OCI-LY1 (cell line): ENCODE measurements at regions not wholly inside any gene's neighbourhood (a gene's known extent, or its start where the extent isn't known, plus 50 kb on each side); places are given as distances from the start of the nearest gene placed in this dataset.

Source experiments
- H2AFZ ChIP-seq: fragments of 200-600 bp; sonication (generic), shearing (Covaris generic); 2 replicates; pipeline ENCODE4 v1.6.0; 2014; ENCODE audit warnings: antibody characterized with exemption, mild to moderate bottlenecking, low read length
- H3F3A ChIP-seq: fragments of 200-600 bp; sonication (generic), shearing (Covaris generic); 2 replicates; pipeline ENCODE4 v1.6.0; 2014; ENCODE audit warnings: mild to moderate bottlenecking, antibody characterized with exemption, low read length, moderate library complexity; ENCODE audit not compliant: insufficient read depth
- H3K27ac ChIP-seq: fragments of 200-600 bp; sonication (generic); 2 replicates; pipeline ENCODE4 v1.5.1; 2014; ENCODE audit warnings: low read length, mixed run types, mild to moderate bottlenecking, low read depth; ENCODE audit not compliant: poor library complexity, severe bottlenecking
- H3K27me3 ChIP-seq: fragments of 200-600 bp; sonication (generic); 2 replicates; pipeline ENCODE4 v1.6.0; 2014; ENCODE audit warnings: antibody characterized with exemption, mild to moderate bottlenecking, low read length, moderate library complexity; ENCODE audit not compliant: insufficient read depth
- H3K36me3 ChIP-seq: fragments of 200-600 bp; sonication (generic); 2 replicates; pipeline ENCODE4 v1.6.1; 2014; ENCODE audit warnings: mild to moderate bottlenecking, antibody characterized with exemption, low read length, moderate library complexity, mixed read lengths; ENCODE audit not compliant: insufficient read depth
- H3K4me1 ChIP-seq: fragments of 200-600 bp; sonication (generic); 2 replicates; pipeline ENCODE4 v1.5.1; 2014; ENCODE audit warnings: mild to moderate bottlenecking, low read length, moderate library complexity; ENCODE audit not compliant: insufficient read depth, severe bottlenecking
- H3K4me2 ChIP-seq: fragments of 200-600 bp; sonication (generic), shearing (Covaris generic); 2 replicates; pipeline ENCODE4 v1.6.1; 2014; ENCODE audit warnings: low read length
- H3K4me3 ChIP-seq: fragments of 200-600 bp; sonication (generic); 2 replicates; pipeline ENCODE4 v1.5.1; 2014; ENCODE audit warnings: low read length, low read depth, mild to moderate bottlenecking, mixed read lengths; ENCODE audit not compliant: poor library complexity, severe bottlenecking
- H3K79me2 ChIP-seq: fragments of 200-600 bp; shearing (Covaris generic); 2 replicates; pipeline ENCODE4 v1.6.1; 2016; ENCODE audit warnings: mixed run types, low read length, mixed read lengths; ENCODE audit not compliant: insufficient read depth
- H3K9ac ChIP-seq: fragments of 200-600 bp; sonication (generic), shearing (Covaris generic); 2 replicates; pipeline ENCODE4 v1.6.1; 2014; ENCODE audit warnings: mild to moderate bottlenecking, low read length, mixed read lengths
- H3K9me2 ChIP-seq: fragments of 200-600 bp; sonication (generic), shearing (Covaris generic); 2 replicates; pipeline ENCODE4 v1.6.1; 2014; ENCODE audit warnings: low read depth, mild to moderate bottlenecking, low read length, mixed read lengths
- H3K9me3 ChIP-seq: fragments of 200-600 bp; shearing (Covaris generic); 2 replicates; pipeline ENCODE4 v1.6.1; 2014; ENCODE audit warnings: low read length, mixed read lengths
- H4K20me1 ChIP-seq: fragments of 200-600 bp; sonication (generic), shearing (Covaris generic); 2 replicates; pipeline ENCODE4 v1.6.0; 2016; ENCODE audit warnings: mild to moderate bottlenecking, low read length; ENCODE audit not compliant: insufficient read depth
- CTCF ChIP-seq: fragments of 200-600 bp; sonication (generic), shearing (Covaris generic); IDR thresholded peaks from 2 replicates; pipeline ENCODE4 v1.5.1; 2017; ENCODE audit warnings: mild to moderate bottlenecking, antibody characterized with exemption, low read length, moderate library complexity, mixed read lengths
- EZH2 ChIP-seq: fragments of 200-600 bp; sonication (generic), shearing (Covaris generic); IDR thresholded peaks from 2 replicates; pipeline ENCODE4 v1.8.0; 2017; ENCODE audit warnings: borderline replicate concordance, mixed run types, mild to moderate bottlenecking, antibody characterized with exemption, low read length, moderate library complexity, mixed read lengths

- H3K36me3 ChIP-seq = no peaks in the 10 kb centered on the region
- H3K4me1 ChIP-seq = no peaks in the 10 kb centered on the region
- H3K4me3 ChIP-seq = no peak overlapping the region
- no peaks in the 10 kb centered on the region for H3K9me3 ChIP-seq
- no peak overlapping the region for H3K9ac ChIP-seq
- no peaks in the 10 kb centered on the region for H3K79me2 ChIP-seq
- no peaks in the 10 kb centered on the region for H4K20me1 ChIP-seq
- H3K27ac ChIP-seq = no peak overlapping the region
- no peak for TF ChIP-seq EZH2
- no peak for TF ChIP-seq CTCF
- H3K4me2 ChIP-seq = no peak overlapping the region
- no peaks in the 10 kb centered on the region for H3K27me3 ChIP-seq
- H2AFZ ChIP-seq = no peak overlapping the region
- no peaks in the 10 kb centered on the region for H3K9me2 ChIP-seq
- H3F3A ChIP-seq = no peaks in the 10 kb centered on the region
These were observed 158.9 kb downstream of the RMI1 start for GRCh38 chr9:84139296-84140070.

- no peaks in the 10 kb centered on the region for H3K36me3 ChIP-seq
- H3K9me3 ChIP-seq = no peaks in the 10 kb centered on the region
- no peaks in the 10 kb centered on the region for H3K9me2 ChIP-seq
- no peak overlapping the region for H3K9ac ChIP-seq
- no peak for TF ChIP-seq EZH2
- TF ChIP-seq CTCF = no peak
- H3K79me2 ChIP-seq = no peaks in the 10 kb centered on the region
- H3K4me2 ChIP-seq = no peak overlapping the region
- no peak overlapping the region for H2AFZ ChIP-seq
- no peak overlapping the region for H3K4me3 ChIP-seq
- no peaks in the 10 kb centered on the region for H4K20me1 ChIP-seq
- H3F3A ChIP-seq = no peaks in the 10 kb centered on the region
- no peak overlapping the region for H3K27ac ChIP-seq
- no peaks in the 10 kb centered on the region for H3K27me3 ChIP-seq
- H3K4me1 ChIP-seq = no peaks in the 10 kb centered on the region
These were observed 160.0 kb downstream of the RMI1 start for GRCh38 chr9:84140535-84141101.

- H3K4me3 ChIP-seq = no peak overlapping the region
- H3K27me3 ChIP-seq = no peaks in the 10 kb centered on the region
- H2AFZ ChIP-seq = no peak overlapping the region
- no peaks in the 10 kb centered on the region for H3K9me3 ChIP-seq
- no peaks in the 10 kb centered on the region for H3F3A ChIP-seq
- no peaks in the 10 kb centered on the region for H4K20me1 ChIP-seq
- no peak overlapping the region for H3K27ac ChIP-seq
- H3K9ac ChIP-seq = no peak overlapping the region
- H3K36me3 ChIP-seq = no peaks in the 10 kb centered on the region
- no peaks in the 10 kb centered on the region for H3K79me2 ChIP-seq
- no peak overlapping the region for H3K4me2 ChIP-seq
- H3K4me1 ChIP-seq = no peaks in the 10 kb centered on the region
- no peaks in the 10 kb centered on the region for H3K9me2 ChIP-seq
- TF ChIP-seq CTCF (no peak), EZH2 (no peak)
These were observed 161.3 kb downstream of the RMI1 start for GRCh38 chr9:84141741-84142370.
